NCI-H2171 (cell line): ENCODE measurements at regions not wholly inside any gene's neighbourhood (a gene's known extent, or its start where the extent isn't known, plus 50 kb on each side); places are given as distances from the start of the nearest gene placed in this dataset.
A peak's percentile ranks its signal among the peaks of the same experiment; 100 is the strongest.
"Not testable (repeated sequence)": the region's sequence is repeated elsewhere in the genome, so short reads cannot be mapped to it uniquely, and the experiment has no call there.

ENCODE experiments used
- DNase-seq: peaks from one replicate; lab custom pipeline; 2025; lab: John Stamatoyannopoulos, UW

GRCh38 chr3:112736805-112737566, 96.0 kb upstream of the CCDC80 start:
- DNase-seq: no peak

GRCh38 chr3:112736386-112736785, 95.4 kb upstream of the CCDC80 start:
- no peak for DNase-seq

- peak; percentile 23 for DNase-seq
Measured at GRCh38 chr3:112735926-112736325, 95.0 kb upstream of the CCDC80 start.

GRCh38 chr3:112734736-112735350, 93.9 kb upstream of the CCDC80 start:
- peak; percentile 49 for DNase-seq

GRCh38 chr3:112734171-112734570, 93.2 kb upstream of the CCDC80 start:
- DNase-seq: no peak

GRCh38 chr3:112730210-112730609, 89.3 kb upstream of the CCDC80 start:
- no peak for DNase-seq

- no peak for DNase-seq
Measured at GRCh38 chr3:112721231-112721630, 80.3 kb upstream of the CCDC80 start.

GRCh38 chr3:112718967-112719366, 78.0 kb upstream of the CCDC80 start:
- DNase-seq: no peak

GRCh38 chr3:112718516-112718915, 77.6 kb upstream of the CCDC80 start:
- no peak for DNase-seq

GRCh38 chr3:112709911-112710310, 69.0 kb upstream of the CCDC80 start:
- DNase-seq: no peak

- no peak for DNase-seq
Measured at GRCh38 chr3:112699436-112699978, 58.6 kb upstream of the CCDC80 start.

GRCh38 chr3:112698442-112698841, 57.5 kb upstream of the CCDC80 start:
- DNase-seq: not testable (repeated sequence)

- not testable (repeated sequence) for DNase-seq
Measured at GRCh38 chr3:112696244-112696643, 55.3 kb upstream of the CCDC80 start.

GRCh38 chr3:112695377-112696108, 54.6 kb upstream of the CCDC80 start:
- DNase-seq: not testable (repeated sequence)

GRCh38 chr3:112694906-112695305, 54.0 kb upstream of the CCDC80 start:
- not testable (repeated sequence) for DNase-seq

- DNase-seq: no peak
Measured at GRCh38 chr3:112693186-112693585, 52.2 kb upstream of the CCDC80 start.
